Skin epidermis (tissue), 12 donors: ENCODE measurements at regions not wholly inside any gene's neighbourhood (a gene's known extent, or its start where the extent isn't known, plus 50 kb on each side); places are given as distances from the start of the nearest gene placed in this dataset.
"Not testable (repeated sequence)": the region's sequence is repeated elsewhere in the genome, so short reads cannot be mapped to it uniquely, and the experiment has no call there.

Experiments
- H3K27ac ChIP-seq, 21 experiments: fragments of 200-600 bp; sonication (generic) in 11 of 21; one replicate each; pipeline ENCODE4 v1.5.0; 2020; ENCODE audit warnings: mild to moderate bottlenecking in 3 of 21, inconsistent platforms in 2 of 21, moderate library complexity in 2 of 21
- H3K4me3 ChIP-seq, 7 experiments: fragments of 200-600 bp; sonication (generic) in 2 of 7; one replicate each; pipeline ENCODE4 v1.5.0; 2020; ENCODE audit warnings: inconsistent platforms in 2 of 7, mild to moderate bottlenecking in 2 of 7, moderate library complexity in 1 of 7

GRCh38 chr18:34345738-34346137, 121.0 kb upstream of the NOL4 start:
- H3K4me3 ChIP-seq: no peak overlapping the region
- H3K27ac ChIP-seq: no peak overlapping the region

- H3K4me3 ChIP-seq: no peak overlapping the region
- H3K27ac ChIP-seq: no peak overlapping the region
Observed at GRCh38 chr18:34350778-34351177, 126.1 kb upstream of the NOL4 start.

- H3K27ac ChIP-seq: no peak overlapping the region
- H3K4me3 ChIP-seq: no peak overlapping the region
Observed at GRCh38 chr18:34352385-34353163, 127.9 kb upstream of the NOL4 start.

DNA sequence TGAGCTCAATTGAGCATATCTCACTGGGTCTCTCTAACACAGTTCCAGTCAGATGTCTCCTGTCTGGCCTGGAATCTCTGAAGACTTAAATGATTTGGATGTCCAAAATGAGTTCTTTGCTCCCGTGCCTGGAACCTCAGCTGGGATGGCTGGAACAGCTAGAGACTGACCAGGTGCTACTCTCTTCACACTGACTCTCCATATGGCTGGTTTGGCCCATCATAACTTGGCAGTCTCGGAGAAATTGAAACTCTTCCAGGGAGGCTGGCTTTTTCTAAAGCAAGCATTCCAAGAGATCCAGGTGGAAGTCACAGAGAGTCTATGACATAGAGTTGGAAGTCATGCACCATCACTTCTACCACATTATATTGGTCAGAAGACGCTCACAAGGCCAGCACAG, 129.6 kb upstream of the NOL4 start:
- no peak overlapping the region for H3K27ac ChIP-seq
- no peak overlapping the region for H3K4me3 ChIP-seq

- Histone ChIP-seq H3K27ac (no peak overlapping the region), H3K4me3 (no peak overlapping the region)
Observed at GRCh38 chr18:34357944-34358580, 133.3 kb upstream of the NOL4 start.

GRCh38 chr18:34358923-34359322, 134.2 kb upstream of the NOL4 start:
- Histone ChIP-seq H3K27ac (no peak overlapping the region), H3K4me3 (no peak overlapping the region)

- Histone ChIP-seq H3K4me3 (no peak overlapping the region), H3K27ac (no peak overlapping the region)
Observed at GRCh38 chr18:34364699-34365098, 140.0 kb upstream of the NOL4 start.

DNA sequence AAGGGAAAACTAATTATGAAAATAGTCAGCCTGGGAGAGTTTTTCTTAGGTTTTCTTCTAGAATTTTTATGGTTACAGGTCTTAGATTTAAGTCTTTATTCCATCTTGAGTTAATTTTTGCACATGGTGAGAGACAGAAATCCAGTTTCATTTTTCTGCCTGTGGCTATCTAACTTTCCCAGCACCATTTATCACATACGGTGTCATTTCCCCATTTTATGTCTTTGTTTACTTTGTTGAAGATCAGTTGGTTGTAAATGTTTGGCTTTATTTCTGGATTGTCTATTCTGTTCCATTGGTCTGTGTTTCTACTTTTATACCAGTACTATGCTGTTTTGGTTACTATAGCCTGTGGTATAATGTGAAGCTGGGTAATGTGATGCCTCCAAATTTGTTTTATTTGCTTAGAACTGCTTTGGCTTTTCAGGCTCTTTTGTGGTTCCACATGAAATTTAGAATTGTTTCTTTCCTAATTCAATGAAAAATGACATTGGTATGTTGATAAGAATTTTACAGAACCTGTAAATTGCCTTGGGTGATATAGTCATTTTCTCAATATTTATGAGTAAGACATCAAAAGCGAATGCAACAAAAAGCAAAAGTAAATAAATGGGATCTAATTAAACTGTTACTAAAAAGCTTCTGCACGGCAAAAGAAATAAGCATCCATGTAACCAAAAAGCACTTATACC, 146.1 kb upstream of the NOL4 start:
- H3K27ac ChIP-seq: no peak overlapping the region
- H3K4me3 ChIP-seq: no peak overlapping the region

DNA sequence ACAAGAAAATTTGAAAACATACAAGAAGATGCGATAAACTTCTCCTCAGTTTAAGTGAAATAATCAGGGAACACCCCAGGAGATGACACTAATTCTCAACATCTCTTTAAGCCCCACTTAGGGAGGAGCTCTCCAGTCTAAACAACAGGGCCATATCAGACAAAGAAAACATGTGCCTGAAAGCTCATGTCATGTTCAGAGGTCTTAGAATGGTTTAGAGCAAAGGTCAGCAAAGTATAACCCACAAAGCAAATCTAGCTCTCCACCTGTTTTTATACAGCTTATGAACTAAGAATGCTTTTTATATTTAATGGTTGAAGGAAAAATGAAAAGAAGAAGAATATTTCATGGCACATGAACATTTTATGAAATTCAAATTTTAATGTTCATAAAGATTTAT, 155.6 kb upstream of the NOL4 start:
- no peak overlapping the region for H3K27ac ChIP-seq
- no peak overlapping the region for H3K4me3 ChIP-seq

- Histone ChIP-seq H3K27ac (no peak overlapping the region), H3K4me3 (no peak overlapping the region)
Observed at GRCh38 chr18:34385311-34385710, 160.6 kb upstream of the NOL4 start.

- no peak overlapping the region for H3K4me3 ChIP-seq
- H3K27ac ChIP-seq: no peak overlapping the region
Observed at GRCh38 chr18:34386803-34387202, 162.1 kb upstream of the NOL4 start.

- H3K27ac ChIP-seq: no peak overlapping the region
- H3K4me3 ChIP-seq: no peak overlapping the region
Observed at GRCh38 chr18:34397286-34397896, 172.7 kb upstream of the NOL4 start.

GRCh38 chr18:34399892-34400291, 175.2 kb upstream of the NOL4 start:
- no peak overlapping the region for H3K4me3 ChIP-seq
- no peak overlapping the region for H3K27ac ChIP-seq

GRCh38 chr18:34400834-34401233, 176.1 kb upstream of the NOL4 start:
- Histone ChIP-seq H3K27ac (no peak overlapping the region), H3K4me3 (no peak overlapping the region)

GRCh38 chr18:34401775-34402174, 177.1 kb upstream of the NOL4 start:
- no peak overlapping the region for H3K4me3 ChIP-seq
- H3K27ac ChIP-seq: no peak overlapping the region

DNA sequence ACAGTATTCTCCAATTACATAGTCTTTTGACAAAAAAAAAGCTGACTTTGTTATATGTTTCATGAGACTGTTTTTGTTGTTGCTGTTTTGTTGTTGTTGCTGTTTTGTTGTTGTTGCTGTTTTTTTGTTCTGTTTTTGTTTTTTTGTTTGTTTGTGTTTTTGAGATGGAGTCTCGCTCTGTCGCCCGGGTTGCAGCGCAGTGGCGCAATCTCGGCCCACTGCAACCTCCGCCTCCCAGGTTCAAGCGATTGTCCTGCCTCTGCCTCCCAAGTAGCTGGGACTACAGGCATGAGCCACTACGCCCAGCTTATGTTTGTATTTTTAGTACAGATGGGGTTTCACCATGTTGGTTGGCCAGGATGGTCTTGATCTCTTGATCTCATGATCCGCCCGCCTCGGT, 182.8 kb upstream of the NOL4 start:
- not testable (repeated sequence) for H3K4me3 ChIP-seq

GRCh38 chr18:34411952-34412351, 187.2 kb upstream of the NOL4 start:
- H3K27ac ChIP-seq: no peak overlapping the region
- no peak overlapping the region for H3K4me3 ChIP-seq

More for the DNA sequence above, 182.8 kb upstream of the NOL4 start:
- H3K27ac ChIP-seq: not testable (repeated sequence)

- no peak overlapping the region for H3K4me3 ChIP-seq
- H3K27ac ChIP-seq: no peak overlapping the region
Observed at GRCh38 chr18:34431042-34431441, 206.3 kb upstream of the NOL4 start.

DNA sequence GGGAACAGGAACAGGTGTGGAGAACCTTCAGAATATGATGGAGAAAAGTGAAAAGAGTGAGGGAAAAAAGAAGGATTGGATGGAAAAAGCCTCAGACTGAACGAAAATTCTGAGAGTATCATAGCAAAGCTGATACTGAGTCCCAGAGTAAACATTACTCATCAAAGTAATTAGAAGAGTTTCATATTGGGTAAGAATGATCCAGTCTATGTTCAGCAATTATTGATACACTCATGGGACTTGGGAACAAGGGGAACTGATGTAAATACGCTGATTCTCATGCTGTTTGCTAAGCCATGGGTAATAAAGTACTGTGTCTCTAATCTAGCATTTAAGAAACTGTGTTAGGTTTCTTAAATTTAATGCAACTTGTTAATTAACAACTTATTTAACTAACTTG, 219.9 kb upstream of the NOL4 start:
- no peak overlapping the region for H3K27ac ChIP-seq
- H3K4me3 ChIP-seq: no peak overlapping the region

DNA sequence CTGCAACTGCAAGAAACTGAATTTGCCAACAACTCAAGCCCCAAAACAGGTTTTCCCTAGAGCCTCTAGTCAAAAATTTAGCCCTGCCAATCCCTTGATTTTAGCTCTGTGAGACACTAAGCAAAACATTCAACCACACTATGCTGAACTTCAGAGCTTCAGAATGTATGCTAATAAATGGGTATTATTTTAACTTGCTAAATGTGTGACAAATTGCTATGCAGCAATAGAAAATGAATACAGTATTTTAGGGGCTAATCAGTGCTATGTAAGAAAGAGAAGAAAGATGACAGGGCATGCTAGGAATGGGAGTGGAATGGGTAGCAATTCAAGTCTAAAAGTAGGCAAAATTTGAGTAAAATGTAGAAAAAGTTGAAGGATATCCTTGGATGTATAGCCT, 223.9 kb upstream of the NOL4 start:
- no peak overlapping the region for H3K27ac ChIP-seq
- H3K4me3 ChIP-seq: no peak overlapping the region

DNA sequence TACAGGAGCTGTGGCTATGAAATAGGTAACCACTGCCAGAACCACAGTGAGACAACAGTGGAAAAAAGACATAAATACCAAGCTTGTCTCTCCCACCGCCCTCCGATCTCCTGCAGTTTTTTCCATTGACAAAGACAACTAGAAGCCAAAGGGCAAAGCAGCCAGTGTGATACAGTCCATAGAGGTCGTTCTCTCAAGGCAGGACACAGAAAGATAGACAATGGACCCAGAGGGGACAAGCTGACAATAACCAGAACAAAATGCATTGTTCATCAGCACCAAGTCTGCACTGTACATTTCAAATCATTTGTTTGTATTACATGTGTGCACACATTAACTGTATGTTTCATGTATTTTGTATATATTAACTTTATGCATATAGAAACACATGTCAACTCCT, 233.0 kb upstream of the NOL4 start:
- H3K27ac ChIP-seq: no peak overlapping the region
- no peak overlapping the region for H3K4me3 ChIP-seq
